ENCODE measurements at regions not wholly inside any gene's neighbourhood (a gene's known extent, or its start where the extent isn't known, plus 50 kb on each side); places are given as distances from the start of the nearest gene placed in this dataset.

- no peak for DNase-seq (ENCODE audit: low read depth)
- TF ChIP-seq, protein P1, sequence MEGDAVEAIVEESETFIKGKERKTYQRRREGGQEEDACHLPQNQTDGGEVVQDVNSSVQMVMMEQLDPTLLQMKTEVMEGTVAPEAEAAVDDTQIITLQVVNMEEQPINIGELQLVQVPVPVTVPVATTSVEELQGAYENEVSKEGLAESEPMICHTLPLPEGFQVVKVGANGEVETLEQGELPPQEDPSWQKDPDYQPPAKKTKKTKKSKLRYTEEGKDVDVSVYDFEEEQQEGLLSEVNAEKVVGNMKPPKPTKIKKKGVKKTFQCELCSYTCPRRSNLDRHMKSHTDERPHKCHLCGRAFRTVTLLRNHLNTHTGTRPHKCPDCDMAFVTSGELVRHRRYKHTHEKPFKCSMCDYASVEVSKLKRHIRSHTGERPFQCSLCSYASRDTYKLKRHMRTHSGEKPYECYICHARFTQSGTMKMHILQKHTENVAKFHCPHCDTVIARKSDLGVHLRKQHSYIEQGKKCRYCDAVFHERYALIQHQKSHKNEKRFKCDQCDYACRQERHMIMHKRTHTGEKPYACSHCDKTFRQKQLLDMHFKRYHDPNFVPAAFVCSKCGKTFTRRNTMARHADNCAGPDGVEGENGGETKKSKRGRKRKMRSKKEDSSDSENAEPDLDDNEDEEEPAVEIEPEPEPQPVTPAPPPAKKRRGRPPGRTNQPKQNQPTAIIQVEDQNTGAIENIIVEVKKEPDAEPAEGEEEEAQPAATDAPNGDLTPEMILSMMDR (IDR thresholded peaks at IDR 0.05; ENCODE audit: insufficient read depth, low read depth, low read length, missing control alignments) = no peak
Measured at GRCh38 chr5:77569409-77569808, 69.1 kb downstream of the OTP start.

DNA sequence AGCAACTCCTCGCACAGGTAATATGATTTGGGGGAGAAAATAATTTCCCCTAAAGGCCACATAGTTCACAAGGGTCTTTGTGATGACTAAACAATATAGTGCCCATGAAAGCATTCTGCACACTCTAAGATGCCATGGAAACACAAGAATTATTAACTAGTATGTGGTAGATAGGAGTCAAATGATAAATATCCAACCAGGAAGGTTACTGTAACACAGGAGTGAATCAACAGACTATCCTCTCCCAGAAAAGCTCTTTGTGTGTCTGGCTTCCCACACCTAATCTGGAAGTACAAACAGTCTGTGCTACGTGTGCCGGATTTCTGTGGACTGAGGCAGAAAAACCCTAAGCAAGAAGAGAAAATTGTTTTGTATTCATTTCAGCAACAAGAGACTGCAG, 70.0 kb downstream of the OTP start:
- no peak for DNase-seq (ENCODE audit: low read depth)
- TF ChIP-seq, protein P1 (IDR thresholded peaks at IDR 0.05; ENCODE audit: insufficient read depth, low read depth, low read length, missing control alignments) = no peak
- H3K4me3 ChIP-seq (ENCODE audit: low read depth, low read length) = no peak overlapping the region

More at GRCh38 chr5:77569409-77569808, 69.1 kb downstream of the OTP start:
- no peak overlapping the region for H3K4me3 ChIP-seq (ENCODE audit: low read depth, low read length)

DNA sequence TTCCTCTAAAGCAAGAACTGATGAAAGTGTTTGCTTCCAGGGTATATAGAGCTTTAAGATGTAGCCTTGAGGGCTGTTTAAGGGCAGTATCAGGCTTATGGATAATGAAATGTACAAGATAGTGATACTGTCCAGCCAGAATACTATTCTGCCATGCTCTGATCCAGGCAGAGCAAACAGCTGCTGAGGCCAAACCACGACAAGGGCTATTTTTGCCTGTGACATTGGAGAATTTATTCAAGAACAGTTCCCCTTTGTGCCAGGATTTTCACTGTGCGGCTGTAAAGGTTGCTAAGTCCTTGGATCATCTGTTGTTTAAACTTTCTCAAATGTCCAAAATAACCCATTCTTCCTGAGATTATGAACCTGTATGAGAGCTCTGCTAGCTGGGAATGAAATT, 70.4 kb downstream of the OTP start:
- DNase-seq (ENCODE audit: low read depth) = no peak
- TF ChIP-seq, protein P1 (IDR thresholded peaks at IDR 0.05; ENCODE audit: insufficient read depth, low read depth, low read length, missing control alignments) = no peak
- H3K4me3 ChIP-seq (ENCODE audit: low read depth, low read length) = no peak overlapping the region

DNA sequence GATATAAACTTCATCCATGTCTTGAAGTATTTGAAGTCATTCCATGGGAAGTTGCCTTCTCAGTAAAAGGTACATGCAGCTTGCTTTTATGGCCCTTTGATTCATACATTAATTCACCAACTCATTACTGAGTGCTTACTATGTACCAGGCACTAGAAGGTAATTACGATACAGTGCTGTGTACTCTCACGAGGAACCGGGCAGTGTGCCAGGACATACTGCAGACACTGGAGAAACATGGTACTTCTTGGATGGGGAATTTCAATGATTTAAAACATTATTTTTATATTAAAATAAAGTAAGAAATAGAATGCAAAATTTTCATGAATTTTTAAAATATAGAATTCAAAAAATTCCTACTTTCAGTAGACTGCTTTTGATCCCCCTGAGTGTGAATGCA, 71.4 kb upstream of the WDR41 start:
- no peak for DNase-seq (ENCODE audit: low read depth)
- TF ChIP-seq, protein P1 (IDR thresholded peaks at IDR 0.05; ENCODE audit: insufficient read depth, low read depth, low read length, missing control alignments) = no peak
- no peak overlapping the region for H3K4me3 ChIP-seq (ENCODE audit: low read depth, low read length)

DNA sequence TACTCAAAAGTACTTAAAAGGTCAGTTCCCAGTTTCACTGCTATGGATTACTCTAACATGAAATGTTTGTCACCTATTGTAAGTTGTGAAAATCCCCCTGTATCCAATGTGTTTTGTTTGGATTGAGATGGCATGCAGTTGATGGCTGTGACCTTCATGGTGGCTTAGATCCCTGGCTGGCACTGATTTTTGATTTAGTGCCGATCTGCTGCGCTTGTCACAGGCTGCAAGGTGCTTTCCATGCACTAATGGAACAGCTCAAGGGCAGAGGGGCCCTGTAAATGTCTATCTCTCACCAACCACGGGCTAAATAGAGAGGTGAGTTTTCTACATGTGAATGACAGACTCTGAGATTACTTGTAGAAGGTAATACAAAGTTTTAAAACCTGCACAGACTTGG, 69.8 kb upstream of the WDR41 start:
- TF ChIP-seq, protein P1 (IDR thresholded peaks at IDR 0.05; ENCODE audit: insufficient read depth, low read depth, low read length, missing control alignments) = no peak
- H3K4me3 ChIP-seq (ENCODE audit: low read depth, low read length) = no peak overlapping the region
- DNase-seq (ENCODE audit: low read depth) = peak; percentile 2

GRCh38 chr5:77560677-77561263, 68.7 kb upstream of the WDR41 start:
- TF ChIP-seq, protein P1 (IDR thresholded peaks at IDR 0.05; ENCODE audit: insufficient read depth, low read depth, low read length, missing control alignments) = peak; percentile 39
- H3K4me3 ChIP-seq (ENCODE audit: low read depth, low read length) = no peak overlapping the region
- peak; percentile 60 for DNase-seq (ENCODE audit: low read depth)

DNA sequence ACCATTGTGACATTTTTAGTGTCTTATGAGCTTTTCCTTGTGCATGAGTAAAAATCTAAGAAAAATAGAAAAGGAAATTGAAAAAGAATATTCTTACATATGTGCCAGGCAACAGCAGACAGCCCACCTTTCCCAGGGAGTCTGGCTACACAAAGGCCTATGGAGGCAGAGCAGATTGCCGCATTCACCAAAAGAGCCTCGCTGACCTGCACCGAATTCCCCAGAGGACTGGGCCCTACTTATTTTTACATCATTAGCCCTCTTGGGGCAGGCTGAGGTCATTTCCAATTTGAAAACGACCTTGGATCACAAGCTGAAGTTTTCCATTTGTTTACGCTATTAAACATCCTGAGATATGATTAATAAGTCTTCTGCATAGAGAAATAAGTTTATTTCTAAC, 66.2 kb upstream of the WDR41 start:
- TF ChIP-seq, protein P1 (IDR thresholded peaks at IDR 0.05; ENCODE audit: insufficient read depth, low read depth, low read length, missing control alignments) = no peak
- no peak for DNase-seq (ENCODE audit: low read depth)
- H3K4me3 ChIP-seq (ENCODE audit: low read depth, low read length) = no peak overlapping the region

All from GM12865 (cell line).